GM13977 (cell line): ENCODE measurements at regions not wholly inside any gene's neighbourhood (a gene's known extent, or its start where the extent isn't known, plus 50 kb on each side); places are given as distances from the start of the nearest gene placed in this dataset.
"Not testable (repeated sequence)": the region's sequence is repeated elsewhere in the genome, so short reads cannot be mapped to it uniquely, and the experiment has no call there.

Source experiments
- DNase-seq: peaks from one replicate; pipeline ENCODE4 v3.0.0; 2012; ENCODE audit warnings: low spot score
- in situ Hi-C: fragments of 300-500 bp; cut with MboI; formaldehyde crosslinking; loops from one replicate; pipeline ENCODE4 v1.12.0; 2022; ENCODE audit warnings: low sequenced_read_pairs, low pct_unique_long_range_greater_than_20kb, mixed read lengths, inconsistent platforms; ENCODE audit not compliant: unreplicated experiment
- TF ChIP-seq, protein P1 (sequence below): IDR thresholded peaks from 2 replicates; pipeline ENCODE4 v1.5.1; 2012; ENCODE audit warnings: mild to moderate bottlenecking, control low read depth; ENCODE audit not compliant: insufficient read depth; ENCODE audit errors: extremely low read depth, missing control alignments

DNA sequence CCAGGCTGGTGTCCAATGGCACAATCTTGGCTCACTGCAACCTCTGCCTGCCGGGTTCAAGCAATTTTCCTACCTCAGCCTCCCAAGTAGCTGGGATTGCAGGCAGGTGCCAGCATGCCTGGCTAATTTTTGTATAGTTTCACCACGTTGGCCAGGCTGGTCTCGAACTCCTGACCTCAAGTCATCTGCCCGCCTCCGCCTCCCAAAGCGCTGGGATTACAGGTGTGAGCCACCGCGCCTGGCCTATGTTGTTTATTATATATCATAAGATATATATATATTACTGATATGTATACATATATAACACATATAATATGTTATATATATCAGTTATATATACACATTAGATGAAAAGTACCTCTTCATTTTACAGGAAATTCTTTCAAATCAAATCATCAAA, 914.7 kb downstream of the FOXD4L5 start:
- in situ Hi-C loops, DNase-seq: not testable (repeated sequence)

DNA sequence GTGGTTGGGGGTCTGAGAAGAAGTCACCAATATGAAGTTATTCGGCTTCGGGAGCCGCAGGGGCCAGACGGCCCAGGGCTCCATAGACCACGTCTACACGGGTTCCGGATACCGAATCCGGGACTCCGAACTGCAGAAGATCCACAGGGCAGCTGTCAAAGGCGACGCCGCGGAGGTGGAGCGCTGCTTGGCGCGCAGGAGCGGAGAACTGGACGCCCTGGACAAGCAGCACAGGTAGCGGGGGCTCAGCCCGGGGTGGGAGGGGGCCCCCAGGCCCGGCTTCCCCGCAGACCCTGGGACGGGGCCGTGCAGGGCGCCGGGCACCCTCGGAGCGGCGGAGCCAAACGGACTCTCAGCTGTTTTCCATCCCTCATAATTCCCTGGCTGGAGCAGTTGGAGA, 915.4 kb downstream of the FOXD4L5 start:
- in situ Hi-C loops, DNase-seq: not testable (repeated sequence)

DNA sequence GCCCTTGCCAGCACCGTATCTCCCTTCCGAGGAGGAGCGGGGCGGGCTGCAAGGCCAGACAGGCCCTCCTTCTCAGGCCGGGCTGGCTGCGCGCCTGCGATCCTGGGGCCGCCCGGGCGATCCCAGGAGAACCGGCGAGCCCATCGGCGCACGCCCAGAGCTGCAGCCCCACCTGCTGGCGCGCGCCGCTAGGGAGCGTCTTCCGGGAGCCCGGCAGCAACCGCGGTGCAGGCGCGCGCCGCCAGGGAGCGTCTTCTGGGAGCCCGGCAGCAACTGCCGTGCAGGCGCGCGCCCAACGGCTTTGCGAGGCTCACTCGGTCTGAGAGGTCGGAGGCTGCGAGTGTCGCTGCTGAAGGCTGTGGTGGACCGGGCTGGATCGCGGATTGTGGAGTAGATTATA, 915.9 kb downstream of the FOXD4L5 start:
- TF ChIP-seq, protein P1, sequence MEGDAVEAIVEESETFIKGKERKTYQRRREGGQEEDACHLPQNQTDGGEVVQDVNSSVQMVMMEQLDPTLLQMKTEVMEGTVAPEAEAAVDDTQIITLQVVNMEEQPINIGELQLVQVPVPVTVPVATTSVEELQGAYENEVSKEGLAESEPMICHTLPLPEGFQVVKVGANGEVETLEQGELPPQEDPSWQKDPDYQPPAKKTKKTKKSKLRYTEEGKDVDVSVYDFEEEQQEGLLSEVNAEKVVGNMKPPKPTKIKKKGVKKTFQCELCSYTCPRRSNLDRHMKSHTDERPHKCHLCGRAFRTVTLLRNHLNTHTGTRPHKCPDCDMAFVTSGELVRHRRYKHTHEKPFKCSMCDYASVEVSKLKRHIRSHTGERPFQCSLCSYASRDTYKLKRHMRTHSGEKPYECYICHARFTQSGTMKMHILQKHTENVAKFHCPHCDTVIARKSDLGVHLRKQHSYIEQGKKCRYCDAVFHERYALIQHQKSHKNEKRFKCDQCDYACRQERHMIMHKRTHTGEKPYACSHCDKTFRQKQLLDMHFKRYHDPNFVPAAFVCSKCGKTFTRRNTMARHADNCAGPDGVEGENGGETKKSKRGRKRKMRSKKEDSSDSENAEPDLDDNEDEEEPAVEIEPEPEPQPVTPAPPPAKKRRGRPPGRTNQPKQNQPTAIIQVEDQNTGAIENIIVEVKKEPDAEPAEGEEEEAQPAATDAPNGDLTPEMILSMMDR = peak; percentile 69
- in situ Hi-C loops, DNase-seq: not testable (repeated sequence)

DNA sequence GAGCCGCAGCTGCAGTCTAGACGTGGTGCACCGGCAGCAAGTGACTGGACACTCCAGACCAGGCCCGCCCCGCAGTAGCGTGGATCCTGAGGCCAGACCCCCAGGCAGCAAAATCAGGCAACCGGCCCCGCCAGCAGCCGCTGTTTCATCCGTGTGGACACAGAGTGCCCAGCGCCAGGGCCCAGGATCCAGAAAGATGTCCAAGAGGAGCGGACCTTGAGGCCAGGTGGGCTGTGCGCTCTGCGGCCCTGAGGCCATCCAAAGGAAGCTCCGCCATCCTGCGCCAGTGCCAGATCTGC, 916.4 kb downstream of the FOXD4L5 start:
- in situ Hi-C loops = not testable (repeated sequence)

DNA sequence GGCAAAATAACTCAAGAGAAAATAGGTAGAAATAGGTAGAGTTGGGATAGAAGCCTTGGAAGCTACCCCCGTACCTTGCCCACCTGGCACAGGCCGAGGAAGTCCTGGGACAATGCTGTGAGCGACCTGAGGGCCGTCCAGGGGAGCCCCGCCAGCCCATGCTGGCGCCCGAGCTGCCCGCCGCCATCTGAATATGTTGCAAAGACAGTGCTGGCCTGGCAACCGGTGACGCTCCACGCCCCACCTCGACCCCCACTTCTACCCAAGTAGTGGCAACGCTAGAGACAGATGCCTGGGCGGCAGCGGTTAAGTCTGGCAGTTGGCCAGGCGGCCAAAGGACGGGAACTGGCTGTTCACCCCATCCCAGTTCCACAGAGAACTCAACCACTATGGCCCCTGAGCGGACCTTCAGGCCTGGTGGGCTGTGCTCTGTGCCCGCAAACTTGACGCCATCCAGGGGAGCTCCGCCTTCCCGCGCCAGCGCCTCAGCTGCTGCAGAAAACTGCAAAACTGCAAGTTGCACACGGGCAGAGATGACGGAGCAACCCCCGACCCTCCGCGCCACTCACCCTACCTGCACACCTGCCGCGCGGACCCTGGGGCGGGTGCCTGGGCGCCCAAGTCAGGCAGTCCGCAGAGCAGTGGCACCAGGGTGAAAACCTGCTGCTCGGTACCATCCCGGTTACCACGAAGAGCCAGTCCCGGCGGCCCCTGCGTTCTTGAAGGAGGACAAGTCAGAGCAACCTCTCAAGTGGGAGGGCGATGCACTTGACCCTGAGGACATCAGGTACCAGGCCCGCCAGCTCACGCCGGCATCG, 917.0 kb downstream of the FOXD4L5 start:
- DNase-seq, in situ Hi-C loops: not testable (repeated sequence)

More for the DNA sequence above, 916.4 kb downstream of the FOXD4L5 start:
- DNase-seq = not testable (repeated sequence)
